Progenitor cell of endocrine pancreas (in vitro differentiated cells): ENCODE measurements at regions not wholly inside any gene's neighbourhood (a gene's known extent, or its start where the extent isn't known, plus 50 kb on each side); places are given as distances from the start of the nearest gene placed in this dataset.

ENCODE experiments used
- DNase-seq: peaks from one replicate; pipeline ENCODE4 v3.0.0; 2021; ENCODE audit warnings: low spot score; ENCODE audit not compliant: unreplicated experiment
- H3K27ac Mint-ChIP-seq: 2 replicates; pipeline ENCODE4 v1.8.0; 2021; ENCODE audit warnings: mild to moderate bottlenecking, moderate library complexity, mixed read lengths
- H3K27me3 Mint-ChIP-seq: 2 replicates; pipeline ENCODE4 v1.8.0; 2021; ENCODE audit warnings: mixed read lengths
- H3K36me3 Mint-ChIP-seq: 2 replicates; pipeline ENCODE4 v1.8.0; 2022; ENCODE audit warnings: mixed read lengths; ENCODE audit not compliant: insufficient read depth
- H3K4me1 Mint-ChIP-seq: 2 replicates; pipeline ENCODE4 v1.8.0; 2021; ENCODE audit warnings: low read depth, mixed read lengths
- H3K4me3 Mint-ChIP-seq: 2 replicates; pipeline ENCODE4 v1.8.0; 2021; ENCODE audit warnings: low read depth, mild to moderate bottlenecking, moderate library complexity, mixed read lengths
- H3K9me3 Mint-ChIP-seq: 2 replicates; pipeline ENCODE4 v1.8.0; 2021; ENCODE audit warnings: low read depth, mixed read lengths
- CTCF ChIP-seq: fragments of 200-600 bp; sonication (generic); IDR thresholded peaks from one replicate; pipeline ENCODE4 v1.5.0; 2021; ENCODE audit warnings: antibody characterized with exemption, mild to moderate bottlenecking; ENCODE audit not compliant: unreplicated experiment

- no peaks in the 10 kb centered on the region for H3K9me3 Mint-ChIP-seq
- H3K27ac Mint-ChIP-seq: no peak overlapping the region
- H3K36me3 Mint-ChIP-seq: no peaks in the 10 kb centered on the region
- no peak for TF ChIP-seq CTCF
- no peaks in the 10 kb centered on the region for H3K4me1 Mint-ChIP-seq
- H3K4me3 Mint-ChIP-seq: no peak overlapping the region
- no peaks in the 10 kb centered on the region for H3K27me3 Mint-ChIP-seq
- DNase-seq: no peak
Measured at GRCh38 chr9:82789155-82789824, 273.7 kb downstream of the RASEF start.

GRCh38 chr9:82790875-82791274, 272.1 kb downstream of the RASEF start:
- no peak overlapping the region for H3K27ac Mint-ChIP-seq
- H3K36me3 Mint-ChIP-seq: no peaks in the 10 kb centered on the region
- H3K27me3 Mint-ChIP-seq: no peaks in the 10 kb centered on the region
- no peaks in the 10 kb centered on the region for H3K4me1 Mint-ChIP-seq
- DNase-seq: no peak
- no peak overlapping the region for H3K4me3 Mint-ChIP-seq
- TF ChIP-seq CTCF: no peak
- no peaks in the 10 kb centered on the region for H3K9me3 Mint-ChIP-seq

- no peaks in the 10 kb centered on the region for H3K36me3 Mint-ChIP-seq
- no peaks in the 10 kb centered on the region for H3K9me3 Mint-ChIP-seq
Measured at GRCh38 chr9:82791692-82792091, 271.2 kb downstream of the RASEF start.

GRCh38 chr9:82797534-82797933, 265.4 kb downstream of the RASEF start:
- Mint-ChIP-seq H3K27me3 (peaks cover 8% of the 10 kb centered on the region), H3K36me3 (no peaks in the 10 kb centered on the region), H3K9me3 (peaks cover 3% of the 10 kb centered on the region), H3K27ac (no peak overlapping the region), H3K4me3 (no peak overlapping the region), H3K4me1 (no peaks in the 10 kb centered on the region)
- TF ChIP-seq CTCF: no peak
- DNase-seq: no peak

More at GRCh38 chr9:82791692-82792091, 271.2 kb downstream of the RASEF start:
- H3K27me3 Mint-ChIP-seq: no peaks in the 10 kb centered on the region
- no peak for TF ChIP-seq CTCF
- no peak overlapping the region for H3K27ac Mint-ChIP-seq
- no peaks in the 10 kb centered on the region for H3K4me1 Mint-ChIP-seq
- H3K4me3 Mint-ChIP-seq: no peak overlapping the region
- DNase-seq: no peak

- Mint-ChIP-seq H3K4me3 (no peak overlapping the region), H3K27ac (no peak overlapping the region), H3K27me3 (peaks cover 8% of the 10 kb centered on the region), H3K36me3 (no peaks in the 10 kb centered on the region), H3K9me3 (peaks cover 3% of the 10 kb centered on the region), H3K4me1 (no peaks in the 10 kb centered on the region)
- TF ChIP-seq CTCF: no peak
- no peak for DNase-seq
Measured at GRCh38 chr9:82799286-82799685, 263.7 kb downstream of the RASEF start.
